SK-N-SH (cell line): ENCODE measurements at regions not wholly inside any gene's neighbourhood (a gene's known extent, or its start where the extent isn't known, plus 50 kb on each side); places are given as distances from the start of the nearest gene placed in this dataset.

ENCODE experiments used
- CTCF ChIA-PET: fragments of 300-600, 350-600 bp; formaldehyde crosslinking; extraction: SDS; loops from one replicate; lab custom pipeline; 2021; lab: Yijun Ruan, JAX
- POLR2A ChIA-PET: fragments of 350-600 bp; sonication (Branson Sonifier 250); formaldehyde crosslinking; extraction: SDS; loops from one replicate; lab custom pipeline; 2020; ENCODE audit warnings: antibody characterized with exemption, inconsistent platforms; lab: Yijun Ruan, JAX
- DNase-seq: peaks from one replicate; pipeline ENCODE4 v3.0.0; 2012
- H2AFZ ChIP-seq: fragments of 200-600 bp; sonication (generic); 2 replicates; pipeline ENCODE4 v1.8.1; 2016; ENCODE audit warnings: antibody characterized with exemption, mild to moderate bottlenecking, low read depth
- H3F3A ChIP-seq: fragments of 200-600 bp; sonication (generic); replicated peaks from 2 replicates; pipeline ENCODE3; 2016; ENCODE audit warnings: antibody characterized with exemption, mild to moderate bottlenecking; ENCODE audit not compliant: insufficient read depth
- H3K27ac ChIP-seq, 2 experiments: fragments of 200-500 bp in 1 of 2; fragments of 200-600 bp in 1 of 2; sonication (Bioruptor generic) in 1 of 2; sonication (generic), shearing (Covaris generic) in 1 of 2; 2 replicates each; pipeline versions ENCODE4 v1.5.1 to v1.6.1; 2014 to 2016; ENCODE audit warnings: low read depth in 2 of 2, inconsistent platforms in 1 of 2, low read length in 1 of 2, mild to moderate bottlenecking in 1 of 2, mixed read lengths in 1 of 2
- H3K27me3 ChIP-seq: fragments of 200-600 bp; sonication (generic), shearing (Covaris generic); 2 replicates; pipeline ENCODE4 v1.6.1; 2016; ENCODE audit warnings: mixed run types; ENCODE audit not compliant: insufficient read depth
- H3K36me3 ChIP-seq, 2 experiments: fragments of 200-500 bp in 1 of 2; fragments of 200-600 bp in 1 of 2; sonication (Bioruptor generic) in 1 of 2; sonication (generic) in 1 of 2; replicated peaks in 1 of 2; 2 replicates each; pipeline versions ENCODE3 to v1.5.1; 2014 to 2016; ENCODE audit warnings: low read length in 1 of 2, mild to moderate bottlenecking in 1 of 2; ENCODE audit not compliant: insufficient read depth in 2 of 2, control insufficient read depth in 1 of 2
- H3K4me1 ChIP-seq, 2 experiments: fragments of 200-500 bp in 1 of 2; fragments of 200-600 bp in 1 of 2; sonication (Bioruptor generic) in 1 of 2; sonication (generic), shearing (Covaris generic) in 1 of 2; 2 replicates each; pipeline versions ENCODE4 v1.5.1 to v1.6.1; 2014 to 2016; ENCODE audit warnings: low read depth in 1 of 2, low read length in 1 of 2, mixed run types in 1 of 2; ENCODE audit not compliant: insufficient read depth in 2 of 2, control insufficient read depth in 1 of 2
- H3K4me2 ChIP-seq: fragments of 200-600 bp; sonication (generic), shearing (Covaris generic); 2 replicates; pipeline ENCODE4 v1.6.1; 2017; ENCODE audit warnings: mixed run types
- H3K4me3 ChIP-seq, 2 experiments: fragments of 200-500 bp in 1 of 2; fragments of 200-600 bp in 1 of 2; sonication (Bioruptor generic) in 1 of 2; sonication (generic), shearing (Covaris generic) in 1 of 2; 2 replicates each; pipeline versions ENCODE4 v1.5.1 to v1.8.1; 2014 to 2016; ENCODE audit warnings: low read depth in 2 of 2, inconsistent platforms in 1 of 2, low read length in 1 of 2, mild to moderate bottlenecking in 1 of 2, mixed read lengths in 1 of 2, moderate library complexity in 1 of 2
- H3K79me2 ChIP-seq: fragments of 200-600 bp; sonication (generic); 2 replicates; pipeline ENCODE4 v1.8.1; 2017; ENCODE audit warnings: mild to moderate bottlenecking; ENCODE audit not compliant: insufficient read depth
- H3K9ac ChIP-seq: fragments of 200-600 bp; sonication (generic); 2 replicates; pipeline ENCODE4 v1.6.1; 2017; ENCODE audit warnings: mixed run types
- H3K9me2 ChIP-seq: fragments of 200-600 bp; sonication (generic); 2 replicates; pipeline ENCODE4 v1.6.1; 2017; ENCODE audit warnings: mixed run types
- H3K9me3 ChIP-seq: fragments of 200-600 bp; sonication (generic); 2 replicates; pipeline ENCODE4 v1.6.1; 2017; ENCODE audit warnings: mixed run types, mild to moderate bottlenecking, moderate library complexity
- H4K20me1 ChIP-seq: fragments of 200-600 bp; sonication (generic); 2 replicates; pipeline ENCODE4 v1.6.1; 2017; ENCODE audit warnings: mild to moderate bottlenecking, mixed run types; ENCODE audit not compliant: insufficient read depth
- EZH2phosphoT487 ChIP-seq: fragments of 200-600 bp; sonication (generic); IDR thresholded peaks from 2 replicates; pipeline ENCODE4 v1.6.1; 2017; ENCODE audit warnings: low read depth, mixed run types, mild to moderate bottlenecking, antibody characterized with exemption, moderate library complexity, borderline replicate concordance
- FOXJ3 ChIP-seq: sonication (generic); formaldehyde crosslinking; IDR thresholded peaks from 2 replicates; pipeline ENCODE4 v1.5.1; 2020; ENCODE audit warnings: mild to moderate bottlenecking, missing genetic modification reagents
- GABPA ChIP-seq: IDR thresholded peaks from 2 replicates; pipeline ENCODE4 v1.4.0; 2012; ENCODE audit warnings: low read depth, mild to moderate bottlenecking
- GATA2 ChIP-seq: sonication (generic); formaldehyde crosslinking; IDR thresholded peaks from 2 replicates; pipeline ENCODE4 v1.5.0; 2020; ENCODE audit warnings: mild to moderate bottlenecking, missing genetic modification reagents
- JUND ChIP-seq: IDR thresholded peaks from 2 replicates; pipeline ENCODE4 v1.4.0; 2012
- MEF2A ChIP-seq: IDR thresholded peaks from 2 replicates; pipeline ENCODE4 v1.4.0; 2012; ENCODE audit warnings: low read depth, borderline replicate concordance
- MXI1 ChIP-seq: IDR thresholded peaks from 2 replicates; pipeline ENCODE4 v1.6.1; 2012; ENCODE audit warnings: mild to moderate bottlenecking, low read depth, low read length, improper control_type of control experiment
- NFIC ChIP-seq: IDR thresholded peaks from 2 replicates; pipeline ENCODE4 v1.4.0; 2012; ENCODE audit warnings: borderline replicate concordance
- POLR2AphosphoS5 ChIP-seq: IDR thresholded peaks from 2 replicates; pipeline ENCODE4 v1.6.1; 2012; ENCODE audit warnings: low read depth, low read length
- RAD21 ChIP-seq: IDR thresholded peaks from 2 replicates; pipeline ENCODE4 v1.6.1; 2012; ENCODE audit warnings: mild to moderate bottlenecking, low read length
- RCOR1 ChIP-seq: fragments of 150-350 bp; IDR thresholded peaks from 2 replicates; pipeline ENCODE4 v1.6.1; 2017; ENCODE audit warnings: antibody characterized with exemption, low read length
- RFX5 ChIP-seq: IDR thresholded peaks from 2 replicates; pipeline ENCODE4 v1.6.1; 2012; ENCODE audit warnings: mild to moderate bottlenecking, improper control_type of control experiment, low read length
- SIN3A ChIP-seq: IDR thresholded peaks from 2 replicates; pipeline ENCODE4 v1.6.1; 2012; ENCODE audit warnings: low read depth, mild to moderate bottlenecking, low read length, moderate library complexity, borderline replicate concordance
- TAF1 ChIP-seq: IDR thresholded peaks from 2 replicates; pipeline ENCODE4 v1.6.1; 2012; ENCODE audit warnings: low read depth, mild to moderate bottlenecking, low read length, moderate library complexity, borderline replicate concordance
- TEAD4 ChIP-seq: IDR thresholded peaks from 2 replicates; pipeline ENCODE4 v1.4.0; 2012; ENCODE audit warnings: mild to moderate bottlenecking, borderline replicate concordance; ENCODE audit not compliant: insufficient read depth
- WGBS: methylation state at CpG from one replicate; pipeline ENCODE4 v1.1.6; 2017; ENCODE audit warnings: low lambda C conversion rate; 5-methylcytosine and 5-hydroxymethylcytosine counted together
- TF ChIP-seq, protein P1 (sequence below): IDR thresholded peaks from 2 replicates; pipeline ENCODE4 v1.6.1; 2012; ENCODE audit warnings: mild to moderate bottlenecking, low read depth, low read length, moderate library complexity
- TF ChIP-seq, protein P2 (sequence below): fragments of 200-600 bp; sonication (generic); IDR thresholded peaks from 2 replicates; pipeline ENCODE4 v1.6.1; 2017; ENCODE audit warnings: antibody characterized with exemption, mild to moderate bottlenecking, moderate library complexity

DNA sequence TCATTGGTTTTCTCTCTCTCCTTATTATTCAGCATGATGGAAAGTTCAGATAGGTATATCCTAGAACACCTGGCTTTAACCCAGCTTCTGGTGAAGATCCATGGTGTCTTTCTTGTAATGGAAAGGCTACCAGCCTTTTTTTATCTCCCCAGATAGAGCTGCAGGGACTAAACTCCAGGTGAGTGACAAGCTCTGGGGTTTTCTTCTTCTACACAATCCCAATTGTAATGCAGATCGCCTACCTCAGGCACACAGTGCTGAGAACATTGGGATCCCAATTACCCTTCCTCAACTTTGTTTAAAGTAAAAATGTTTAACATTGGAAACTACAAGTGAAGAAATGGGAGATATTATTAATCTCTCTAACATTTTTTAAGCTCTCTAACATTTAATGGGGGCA is 1851.7 kb downstream of the PCDH9 start:
- ChIA-PET POLR2A (no interaction called here), CTCF (no interaction called here)
- Histone ChIP-seq H3F3A (no peaks in the 10 kb centered on the region), H3K27me3 (no peaks in the 10 kb centered on the region), H4K20me1 (no peaks in the 10 kb centered on the region), H3K9ac (no peak overlapping the region), H3K4me2 (no peak overlapping the region), H3K79me2 (no peaks in the 10 kb centered on the region), H3K36me3 (no peaks in the 10 kb centered on the region), H2AFZ (no peak overlapping the region), H3K4me1 (no peaks in the 10 kb centered on the region), H3K4me3 (no peak overlapping the region), H3K9me3 (peaks cover 21% of the 10 kb centered on the region), H3K27ac (no peak overlapping the region), H3K9me2 (no peaks in the 10 kb centered on the region)
- no peak for DNase-seq
- TF ChIP-seq EZH2phosphoT487 = no peak
- TF ChIP-seq RAD21 = no peak
- no peak for TF ChIP-seq TAF1
- TF ChIP-seq, protein P1, sequence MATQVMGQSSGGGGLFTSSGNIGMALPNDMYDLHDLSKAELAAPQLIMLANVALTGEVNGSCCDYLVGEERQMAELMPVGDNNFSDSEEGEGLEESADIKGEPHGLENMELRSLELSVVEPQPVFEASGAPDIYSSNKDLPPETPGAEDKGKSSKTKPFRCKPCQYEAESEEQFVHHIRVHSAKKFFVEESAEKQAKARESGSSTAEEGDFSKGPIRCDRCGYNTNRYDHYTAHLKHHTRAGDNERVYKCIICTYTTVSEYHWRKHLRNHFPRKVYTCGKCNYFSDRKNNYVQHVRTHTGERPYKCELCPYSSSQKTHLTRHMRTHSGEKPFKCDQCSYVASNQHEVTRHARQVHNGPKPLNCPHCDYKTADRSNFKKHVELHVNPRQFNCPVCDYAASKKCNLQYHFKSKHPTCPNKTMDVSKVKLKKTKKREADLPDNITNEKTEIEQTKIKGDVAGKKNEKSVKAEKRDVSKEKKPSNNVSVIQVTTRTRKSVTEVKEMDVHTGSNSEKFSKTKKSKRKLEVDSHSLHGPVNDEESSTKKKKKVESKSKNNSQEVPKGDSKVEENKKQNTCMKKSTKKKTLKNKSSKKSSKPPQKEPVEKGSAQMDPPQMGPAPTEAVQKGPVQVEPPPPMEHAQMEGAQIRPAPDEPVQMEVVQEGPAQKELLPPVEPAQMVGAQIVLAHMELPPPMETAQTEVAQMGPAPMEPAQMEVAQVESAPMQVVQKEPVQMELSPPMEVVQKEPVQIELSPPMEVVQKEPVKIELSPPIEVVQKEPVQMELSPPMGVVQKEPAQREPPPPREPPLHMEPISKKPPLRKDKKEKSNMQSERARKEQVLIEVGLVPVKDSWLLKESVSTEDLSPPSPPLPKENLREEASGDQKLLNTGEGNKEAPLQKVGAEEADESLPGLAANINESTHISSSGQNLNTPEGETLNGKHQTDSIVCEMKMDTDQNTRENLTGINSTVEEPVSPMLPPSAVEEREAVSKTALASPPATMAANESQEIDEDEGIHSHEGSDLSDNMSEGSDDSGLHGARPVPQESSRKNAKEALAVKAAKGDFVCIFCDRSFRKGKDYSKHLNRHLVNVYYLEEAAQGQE = no peak
- no peak for TF ChIP-seq JUND
- no peak for TF ChIP-seq RFX5
- no peak for TF ChIP-seq FOXJ3 (CRISPR knock-in tag)
- no peak for TF ChIP-seq NFIC
- TF ChIP-seq MEF2A = no peak
- TF ChIP-seq TEAD4 = no peak
- WGBS = 83% methylated on average over 1 of the region's 1 CpG

DNA sequence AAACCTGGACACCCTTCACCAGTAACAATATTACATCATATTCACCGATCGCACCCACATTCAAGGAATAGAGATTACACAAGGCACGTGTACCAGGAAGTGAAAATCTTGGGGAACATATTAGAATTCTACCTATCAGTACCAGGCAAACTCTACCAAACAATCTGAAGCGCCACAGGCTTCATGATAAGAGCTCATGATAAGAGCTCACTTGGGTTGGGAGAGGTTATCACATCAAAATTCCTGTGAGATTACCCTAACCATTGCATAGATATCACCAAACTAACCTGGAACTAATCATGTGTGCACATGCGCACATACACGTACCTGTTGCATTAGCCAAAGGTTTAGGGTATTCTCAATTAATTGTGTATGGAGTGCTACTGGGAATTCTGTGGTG is 1861.3 kb downstream of the PCDH9 start:
- Histone ChIP-seq H3K36me3 (no peaks in the 10 kb centered on the region), H3K9me3 (no peaks in the 10 kb centered on the region), H3K9me2 (no peaks in the 10 kb centered on the region), H3K27ac (no peak overlapping the region), H3K79me2 (no peaks in the 10 kb centered on the region), H4K20me1 (no peaks in the 10 kb centered on the region), H3K27me3 (no peaks in the 10 kb centered on the region)
- POLR2A ChIA-PET = no interaction called here
- TF ChIP-seq SIN3A = no peak
- TF ChIP-seq, protein P2, sequence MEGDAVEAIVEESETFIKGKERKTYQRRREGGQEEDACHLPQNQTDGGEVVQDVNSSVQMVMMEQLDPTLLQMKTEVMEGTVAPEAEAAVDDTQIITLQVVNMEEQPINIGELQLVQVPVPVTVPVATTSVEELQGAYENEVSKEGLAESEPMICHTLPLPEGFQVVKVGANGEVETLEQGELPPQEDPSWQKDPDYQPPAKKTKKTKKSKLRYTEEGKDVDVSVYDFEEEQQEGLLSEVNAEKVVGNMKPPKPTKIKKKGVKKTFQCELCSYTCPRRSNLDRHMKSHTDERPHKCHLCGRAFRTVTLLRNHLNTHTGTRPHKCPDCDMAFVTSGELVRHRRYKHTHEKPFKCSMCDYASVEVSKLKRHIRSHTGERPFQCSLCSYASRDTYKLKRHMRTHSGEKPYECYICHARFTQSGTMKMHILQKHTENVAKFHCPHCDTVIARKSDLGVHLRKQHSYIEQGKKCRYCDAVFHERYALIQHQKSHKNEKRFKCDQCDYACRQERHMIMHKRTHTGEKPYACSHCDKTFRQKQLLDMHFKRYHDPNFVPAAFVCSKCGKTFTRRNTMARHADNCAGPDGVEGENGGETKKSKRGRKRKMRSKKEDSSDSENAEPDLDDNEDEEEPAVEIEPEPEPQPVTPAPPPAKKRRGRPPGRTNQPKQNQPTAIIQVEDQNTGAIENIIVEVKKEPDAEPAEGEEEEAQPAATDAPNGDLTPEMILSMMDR = no peak
- TF ChIP-seq POLR2AphosphoS5 = no peak
- no peak for TF ChIP-seq MEF2A
- TF ChIP-seq GABPA = no peak
- no peak for TF ChIP-seq GATA2
- TF ChIP-seq MXI1 = no peak
- no peak for TF ChIP-seq RCOR1
- TF ChIP-seq, all 33 proteins: peak for 0
- H3K4me1 ChIP-seq = no peaks in the 10 kb centered on the region
- no peak overlapping the region for H3K4me2 ChIP-seq
- CTCF ChIA-PET = no interaction called here
- no peak overlapping the region for H3K9ac ChIP-seq
- no peaks in the 10 kb centered on the region for H3F3A ChIP-seq
- no peak for DNase-seq
- 84% methylated on average over 6 of the region's 6 CpGs for WGBS
- H3K4me3 ChIP-seq = no peak overlapping the region
- H2AFZ ChIP-seq = no peak overlapping the region
